Esophagus squamous epithelium (tissue), 4 donors: ENCODE measurements at regions not wholly inside any gene's neighbourhood (a gene's known extent, or its start where the extent isn't known, plus 50 kb on each side); places are given as distances from the start of the nearest gene placed in this dataset.

Experiments
- CTCF ChIP-seq, 6 experiments: fragments of 450-650 bp in 4 of 6; fragments of 200-600 bp in 2 of 6; sonication (generic) in 2 of 6; IDR thresholded peaks; one replicate each; pipeline ENCODE4 v1.5.1; 2016 to 2019; ENCODE audit warnings: antibody characterized with exemption in 6 of 6, mild to moderate bottlenecking in 4 of 6, moderate library complexity in 4 of 6
- POLR2A ChIP-seq, 4 donors: fragments of 450-650 bp; IDR thresholded peaks; one replicate each; pipeline ENCODE4 v1.6.1; 2017; ENCODE audit warnings: antibody characterized with exemption in 4 of 4, mild to moderate bottlenecking in 4 of 4, moderate library complexity in 3 of 4

DNA sequence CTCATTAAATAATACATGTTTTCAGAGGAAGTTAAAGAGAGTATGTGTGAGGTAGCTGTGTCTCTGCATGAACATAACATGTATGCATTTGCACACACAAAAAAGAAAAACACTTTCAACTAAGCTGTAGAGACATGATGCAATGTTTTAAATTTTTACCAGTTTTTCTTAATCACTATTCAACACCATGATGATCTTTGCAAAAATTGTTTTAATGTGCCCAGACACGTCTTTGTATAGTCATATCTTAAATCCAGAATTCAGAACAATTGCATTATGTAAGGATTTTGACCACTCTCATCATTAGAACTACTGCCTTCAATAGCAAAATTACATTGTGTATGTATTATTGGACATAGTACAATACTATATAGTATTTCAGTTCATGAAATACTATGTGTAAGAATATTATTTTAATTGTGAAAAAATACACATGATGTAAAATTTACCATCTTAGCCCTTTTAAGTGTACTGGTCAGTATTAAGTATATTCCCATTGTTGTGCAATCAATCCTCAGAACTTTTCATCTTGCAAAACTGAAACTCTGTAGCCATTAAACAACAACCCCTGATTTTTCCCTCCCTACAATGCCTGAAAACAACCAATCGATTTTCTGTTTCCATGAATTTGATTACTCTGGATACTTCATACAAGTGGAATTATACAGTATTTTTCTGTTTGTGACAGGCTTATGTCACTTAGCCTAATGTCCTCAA is 104.5 kb upstream of the ACVR2A start:
- TF ChIP-seq POLR2A (IDR thresholded peaks at IDR 0.05) (no peak), CTCF (IDR thresholded peaks at IDR 0.05) (no peak)
